NK-92 treated with Interleukin-12 subunit alpha and Interleukin-12 subunit beta, amount 100 ng/mL, for 24 hours (cell line): ENCODE measurements at regions not wholly inside any gene's neighbourhood (a gene's known extent, or its start where the extent isn't known, plus 50 kb on each side); places are given as distances from the start of the nearest gene placed in this dataset.
A peak's percentile ranks its signal among the peaks of the same experiment; 100 is the strongest.
"Not testable (repeated sequence)": the region's sequence is repeated elsewhere in the genome, so short reads cannot be mapped to it uniquely, and the experiment has no call there.

Experiments used
- DNase-seq: peaks from one replicate; lab custom pipeline; 2025; lab: John Stamatoyannopoulos, UW

DNA sequence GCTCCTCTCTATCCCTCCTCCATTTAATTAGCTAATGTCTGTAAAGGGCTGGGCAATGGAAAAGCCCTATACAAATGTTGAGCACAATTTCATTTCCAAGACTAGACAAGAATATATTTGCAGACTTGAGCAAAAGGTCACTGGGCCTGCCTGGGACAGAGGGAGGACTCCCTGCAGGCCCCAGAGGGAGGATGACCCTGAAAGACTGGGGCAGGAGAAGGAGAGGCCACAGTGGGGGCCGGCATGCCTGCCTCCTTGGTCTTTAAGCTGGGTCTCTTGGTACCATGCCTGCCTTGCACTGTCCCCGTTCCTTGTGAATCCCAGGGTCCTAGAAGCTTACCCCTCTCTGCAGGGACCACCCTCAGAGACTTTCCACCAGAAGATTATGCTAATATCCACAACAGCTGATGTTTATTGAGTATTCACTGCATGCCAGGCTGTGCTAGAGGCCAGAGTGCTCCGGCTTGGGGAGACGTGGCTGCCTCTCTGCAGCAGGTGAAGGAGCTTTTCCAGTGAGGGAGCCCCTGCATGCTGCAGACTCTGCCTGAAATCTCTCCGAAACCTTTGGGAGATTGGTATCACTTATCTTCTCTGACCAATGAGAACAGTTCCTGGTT is 72.7 kb upstream of the HSPA9 start:
- DNase-seq = no peak

- no peak for DNase-seq
Measured at GRCh38 chr5:138647261-138647788, 72.1 kb upstream of the HSPA9 start.

DNA sequence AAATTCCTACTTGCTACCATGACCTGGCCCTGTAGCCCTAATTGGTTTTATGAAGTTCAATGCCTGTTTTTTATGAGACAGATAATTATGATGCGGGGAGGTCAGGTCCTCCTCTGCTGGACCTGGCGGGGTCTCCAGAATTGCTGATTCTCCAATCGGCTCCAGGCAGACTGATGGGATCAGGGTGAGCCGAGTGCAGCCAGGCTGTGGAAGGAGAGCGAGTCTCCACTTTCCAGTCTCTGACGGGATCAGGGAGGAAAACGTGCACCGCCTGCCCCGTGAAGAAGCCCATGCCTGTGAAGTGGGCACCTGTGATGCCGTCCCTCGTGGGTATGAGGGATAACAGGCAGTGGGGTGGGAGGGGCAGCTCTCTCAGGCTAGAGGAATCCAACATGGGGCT is 71.5 kb upstream of the HSPA9 start:
- no peak for DNase-seq

DNA sequence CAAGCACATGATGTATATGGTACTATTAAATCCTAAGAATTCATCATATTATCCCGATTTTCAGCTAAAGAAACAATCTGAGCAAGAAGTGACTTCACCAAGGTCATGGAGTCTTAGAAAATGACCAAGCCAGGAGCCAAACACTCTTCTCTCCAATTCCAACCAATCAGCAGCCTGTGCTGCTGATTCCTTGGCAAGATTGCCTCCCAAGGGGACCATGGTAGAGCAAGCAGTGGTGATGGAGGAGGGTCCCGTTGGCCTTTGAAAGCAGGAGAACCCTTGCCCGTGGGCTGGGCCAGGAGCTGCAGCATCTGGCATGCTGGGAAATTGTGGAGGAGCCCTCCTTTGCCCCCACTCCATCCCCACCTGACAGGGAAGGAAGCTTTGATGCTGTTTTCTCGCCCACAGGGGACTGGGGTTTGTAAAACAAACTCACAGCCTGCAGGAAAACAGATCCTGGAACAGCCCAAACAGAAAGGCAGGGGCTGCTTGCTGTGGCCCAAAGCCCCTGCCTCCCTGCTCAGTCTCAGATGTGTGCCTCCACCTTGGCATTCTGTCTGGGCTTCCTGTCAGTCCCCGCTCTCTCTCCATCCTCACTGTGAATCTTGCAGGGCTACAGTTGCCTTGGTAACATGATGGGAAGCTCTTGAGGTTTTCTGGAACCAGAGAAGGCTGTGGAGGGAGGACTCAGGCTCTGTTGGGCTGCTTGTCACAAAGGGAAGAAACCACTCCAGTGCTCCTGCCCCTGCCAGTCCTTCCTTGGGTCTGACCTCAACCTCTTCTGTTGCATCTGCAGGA is 70.8 kb upstream of the HSPA9 start:
- no peak for DNase-seq

DNA sequence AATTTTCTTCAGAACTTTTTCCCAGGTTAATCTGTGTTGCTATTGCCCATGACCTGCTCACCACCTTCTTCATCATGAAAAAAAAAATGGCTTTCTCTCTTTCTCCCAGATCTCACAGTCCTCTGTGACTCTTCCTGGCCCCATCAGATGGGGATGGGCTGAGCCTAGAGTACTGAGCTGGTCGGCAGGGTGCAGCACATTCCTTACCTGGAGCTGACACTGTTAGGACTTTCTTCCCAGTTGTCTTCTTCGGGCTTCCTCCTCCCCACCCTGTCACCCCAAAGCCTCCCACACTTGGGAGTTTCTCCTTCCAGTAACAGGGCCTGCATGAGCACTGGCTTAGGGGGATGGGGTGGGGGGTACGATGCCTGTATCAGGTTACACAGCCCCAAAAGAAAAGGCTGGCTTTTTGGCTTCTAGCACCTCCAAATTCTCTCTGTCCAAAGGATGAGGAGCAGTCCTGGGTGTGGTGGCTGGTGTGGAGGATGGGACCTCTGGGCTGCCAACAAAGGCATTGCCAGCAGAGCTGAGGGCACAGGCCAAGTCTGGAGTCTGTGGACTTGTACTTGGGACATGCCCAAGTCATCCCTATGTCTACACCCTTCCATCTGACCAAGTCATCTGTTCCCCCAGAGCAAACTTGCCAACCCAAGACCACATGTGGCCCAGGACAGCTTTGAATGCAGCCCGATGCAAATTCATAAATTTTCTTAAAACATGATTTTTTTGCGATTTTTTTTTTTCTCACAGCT is 68.0 kb upstream of the HSPA9 start:
- DNase-seq = no peak

- DNase-seq = peak; percentile 50
Measured at GRCh38 chr5:138641547-138642298, 66.5 kb upstream of the HSPA9 start.

DNA sequence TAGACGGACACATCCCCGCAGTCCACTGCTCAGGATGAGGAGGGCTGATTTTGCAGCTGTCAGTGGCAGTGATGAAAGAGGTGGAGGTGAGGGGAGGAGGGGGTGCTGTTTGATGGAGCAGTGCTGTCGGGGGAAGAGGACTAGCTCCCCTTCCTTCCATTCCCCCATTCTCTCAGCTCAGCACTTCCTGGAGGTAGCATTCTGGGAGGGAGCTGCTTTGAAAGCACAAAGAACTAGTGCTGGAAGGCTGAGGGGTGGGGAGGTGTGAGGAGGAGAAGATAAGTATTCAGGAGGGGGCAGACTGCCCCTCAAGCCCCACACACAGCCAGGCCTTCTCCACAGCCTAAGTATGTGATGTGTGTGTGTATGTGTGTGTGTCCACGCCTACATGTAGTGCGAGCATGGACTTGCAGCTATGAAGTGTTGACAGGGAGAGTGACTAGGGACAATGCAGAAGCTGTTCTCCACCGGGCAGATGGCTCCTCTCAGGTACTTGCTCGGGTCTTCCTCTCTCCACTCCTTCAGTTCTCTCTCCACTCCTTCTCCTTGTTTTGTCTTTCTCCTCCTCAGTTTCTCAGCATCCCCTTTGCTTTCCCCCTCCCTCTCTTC is 65.5 kb upstream of the HSPA9 start:
- no peak for DNase-seq

DNA sequence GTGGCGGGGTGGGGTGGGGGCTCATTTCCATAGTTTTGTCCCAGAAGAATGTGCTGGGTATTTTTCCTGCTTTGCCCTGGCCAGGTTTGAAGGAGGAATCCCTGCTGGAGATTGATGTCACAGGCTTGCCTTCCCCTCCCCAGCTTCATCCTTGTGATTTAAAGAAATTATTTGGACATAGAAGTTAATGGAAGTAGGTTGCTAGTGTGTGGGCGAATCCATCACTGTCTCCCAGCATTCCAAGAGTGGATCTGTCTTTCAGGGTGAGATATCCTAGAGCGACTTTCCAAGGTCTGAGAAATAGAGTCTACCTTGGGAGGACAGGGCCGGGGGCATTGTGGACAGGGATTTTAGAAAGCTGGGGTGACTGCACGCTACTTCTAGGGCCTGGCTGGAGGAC is 64.9 kb upstream of the HSPA9 start:
- DNase-seq = no peak

GRCh38 chr5:138639326-138639725 is 64.1 kb upstream of the HSPA9 start:
- DNase-seq = no peak

DNA sequence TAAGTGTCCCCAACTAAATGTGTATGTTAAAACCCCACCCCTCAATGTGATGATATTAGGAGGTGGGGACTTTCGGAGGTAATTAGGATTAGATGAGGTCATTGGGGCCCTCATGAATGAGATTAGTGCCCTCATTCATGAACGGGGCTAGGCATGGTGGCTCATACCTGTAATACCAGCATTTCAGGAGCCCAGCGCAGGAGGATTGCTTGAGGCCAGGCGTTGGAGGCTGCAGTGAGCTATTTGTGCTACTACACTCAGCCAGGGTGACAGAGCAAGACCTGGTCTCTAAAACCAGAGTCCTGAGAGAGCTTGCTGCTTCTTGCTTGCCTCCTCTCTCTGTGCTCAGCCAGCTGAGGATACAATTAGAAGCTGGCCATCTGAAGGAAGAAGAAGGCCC is 62.1 kb upstream of the HSPA9 start:
- no peak for DNase-seq

DNA sequence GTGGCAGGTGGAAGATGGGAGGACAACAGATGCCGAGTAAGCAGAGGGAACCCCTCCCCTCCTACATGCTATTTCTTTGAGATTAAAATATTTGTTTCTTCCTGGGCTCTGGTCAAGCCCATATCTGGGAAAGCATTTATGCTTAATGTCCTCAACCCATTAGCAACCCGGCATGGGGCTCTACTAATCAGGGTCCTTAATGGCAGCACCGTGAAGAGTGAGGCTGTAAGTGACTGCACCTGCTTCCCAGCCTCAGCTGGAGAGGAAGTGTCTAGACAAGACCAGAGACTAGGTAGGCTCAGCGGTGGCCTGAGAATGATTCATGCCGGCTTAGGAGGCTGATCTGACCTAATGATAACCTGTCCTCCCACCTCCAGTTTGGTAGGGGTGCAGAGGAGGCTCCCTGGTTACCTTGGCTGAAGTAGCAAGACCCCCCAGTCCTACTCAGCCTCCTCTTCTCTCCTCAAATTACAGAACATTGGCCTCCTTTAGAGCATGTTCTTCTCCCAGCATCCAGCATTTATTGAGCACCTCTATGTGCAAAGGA is 61.3 kb upstream of the HSPA9 start:
- DNase-seq = no peak

- no peak for DNase-seq
Measured at GRCh38 chr5:138635708-138636107, 60.5 kb upstream of the HSPA9 start.

GRCh38 chr5:138635265-138635664 is 60.1 kb upstream of the HSPA9 start:
- DNase-seq = no peak

GRCh38 chr5:138634804-138635203 is 59.6 kb upstream of the HSPA9 start:
- DNase-seq = not testable (repeated sequence)

- DNase-seq = no peak
Measured at GRCh38 chr5:138632900-138633489, 57.8 kb upstream of the HSPA9 start.

DNA sequence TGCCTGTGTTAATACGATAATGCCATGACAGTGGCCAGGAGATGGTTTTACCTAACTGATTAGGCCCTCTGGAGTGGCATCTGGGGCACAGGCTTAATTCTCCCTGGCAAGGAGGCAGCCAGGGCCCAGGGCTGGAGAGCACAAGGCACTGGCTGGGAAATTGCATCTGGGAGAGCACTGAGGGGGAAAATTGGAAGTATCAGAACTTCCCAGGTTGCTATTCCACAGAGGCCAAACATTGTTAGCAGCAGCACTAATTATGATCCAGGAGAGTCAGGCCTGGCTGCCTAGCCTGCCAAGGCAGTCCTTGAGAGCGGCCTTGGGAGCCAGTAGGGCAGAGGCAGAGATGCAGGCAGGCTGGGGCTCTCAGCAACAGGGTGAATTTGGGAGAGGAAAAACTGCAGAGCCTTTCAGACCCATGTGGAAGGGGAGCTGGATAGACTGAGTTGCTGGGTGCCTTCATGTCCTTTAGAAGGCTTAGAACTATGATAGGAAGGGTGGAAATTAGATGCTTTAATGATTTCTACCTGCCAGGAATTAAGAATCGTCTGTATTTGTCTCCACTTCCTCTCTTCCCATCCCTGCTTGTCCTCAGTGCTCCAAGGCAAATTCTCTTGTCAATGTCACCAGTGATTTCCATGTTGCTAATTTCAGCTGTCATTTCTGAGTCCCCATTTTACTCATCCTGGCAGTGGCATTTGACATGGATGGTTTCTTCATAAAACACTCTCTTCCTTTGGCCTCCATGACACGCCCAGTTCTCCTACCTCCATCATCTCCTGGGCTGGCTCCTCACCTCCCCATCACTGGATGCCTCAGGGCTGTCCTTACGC is 56.1 kb upstream of the HSPA9 start:
- DNase-seq = no peak

- no peak for DNase-seq
Measured at GRCh38 chr5:138629392-138629791, 54.2 kb upstream of the HSPA9 start.

GRCh38 chr5:138626333-138626944 is 51.2 kb upstream of the HSPA9 start:
- no peak for DNase-seq

GRCh38 chr5:138625134-138625533 is 49.9 kb upstream of the HSPA9 start:
- DNase-seq = no peak
